GM18526 (cell line): ENCODE measurements at regions not wholly inside any gene's neighbourhood (a gene's known extent, or its start where the extent isn't known, plus 50 kb on each side); places are given as distances from the start of the nearest gene placed in this dataset.

ENCODE experiments used
- POLR2A ChIP-seq: IDR thresholded peaks from 3 replicates; pipeline ENCODE4 v1.6.1; 2011; ENCODE audit not compliant: insufficient read length; ENCODE audit errors: extremely low read depth

- TF ChIP-seq POLR2A, result no peak
Observed at GRCh38 chr13:33725340-33725739, 92.6 kb upstream of the RFC3 start.

- TF ChIP-seq POLR2A, result no peak
Observed at GRCh38 chr13:33727297-33728083, 90.5 kb upstream of the RFC3 start.

GRCh38 chr13:33728271-33729037, 89.5 kb upstream of the RFC3 start:
- no peak for TF ChIP-seq POLR2A

- no peak for TF ChIP-seq POLR2A
Observed at GRCh38 chr13:33730147-33730546, 87.8 kb upstream of the RFC3 start.

- TF ChIP-seq POLR2A, result no peak
Observed at GRCh38 chr13:33730619-33731018, 87.3 kb upstream of the RFC3 start.

GRCh38 chr13:33735276-33735675, 82.7 kb upstream of the RFC3 start:
- no peak for TF ChIP-seq POLR2A

GRCh38 chr13:33739254-33739653, 78.7 kb upstream of the RFC3 start:
- TF ChIP-seq POLR2A, result no peak

GRCh38 chr13:33740134-33740538, 77.8 kb upstream of the RFC3 start:
- TF ChIP-seq POLR2A, result no peak

GRCh38 chr13:33742321-33742720, 75.6 kb upstream of the RFC3 start:
- no peak for TF ChIP-seq POLR2A

- no peak for TF ChIP-seq POLR2A
Observed at GRCh38 chr13:33743438-33744368, 74.2 kb upstream of the RFC3 start.

- no peak for TF ChIP-seq POLR2A
Observed at GRCh38 chr13:33744589-33745369, 73.2 kb upstream of the RFC3 start.

GRCh38 chr13:33745370-33746324, 72.3 kb upstream of the RFC3 start:
- no peak for TF ChIP-seq POLR2A

GRCh38 chr13:33746867-33747266, 71.1 kb upstream of the RFC3 start:
- TF ChIP-seq POLR2A, result no peak
